ENCODE measurements at regions not wholly inside any gene's neighbourhood (a gene's known extent, or its start where the extent isn't known, plus 50 kb on each side); places are given as distances from the start of the nearest gene placed in this dataset.
"Not testable (repeated sequence)": the region's sequence is repeated elsewhere in the genome, so short reads cannot be mapped to it uniquely, and the experiment has no call there.

DNA sequence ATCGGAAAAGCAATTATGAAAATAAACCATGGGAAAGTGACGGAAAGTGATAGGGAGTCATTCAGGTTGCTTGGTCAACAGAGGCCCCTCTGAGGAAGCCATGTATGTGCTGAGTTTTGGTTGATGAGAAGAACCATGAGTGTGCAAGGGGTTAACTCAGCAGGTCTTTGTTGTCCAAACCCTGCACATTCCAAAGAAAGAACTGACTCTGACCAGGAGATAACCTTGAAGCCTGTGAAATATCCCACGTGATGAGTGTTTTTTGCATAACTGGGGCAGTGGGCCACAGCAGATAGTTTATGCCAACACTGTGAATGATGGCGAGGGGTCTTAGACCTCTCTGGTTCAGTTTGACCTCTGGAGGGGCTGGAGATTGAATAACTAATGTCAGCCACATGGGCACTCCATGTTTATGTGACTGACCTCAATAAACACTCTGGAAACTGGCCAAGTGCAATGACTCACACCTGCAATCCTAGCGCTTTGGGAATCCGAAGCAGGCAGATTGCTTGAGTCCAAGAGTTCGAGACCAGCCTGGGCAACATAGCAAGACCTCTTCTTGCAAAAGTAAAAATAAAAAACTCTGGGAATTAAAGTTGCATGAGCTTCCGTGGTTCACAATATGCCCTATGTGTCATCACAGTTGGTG lies 154.0 kb upstream of the FOXK1 start:
- TF ChIP-seq POLR2A (IDR thresholded peaks at IDR 0.05) = no peak
- TF ChIP-seq, protein P1, sequence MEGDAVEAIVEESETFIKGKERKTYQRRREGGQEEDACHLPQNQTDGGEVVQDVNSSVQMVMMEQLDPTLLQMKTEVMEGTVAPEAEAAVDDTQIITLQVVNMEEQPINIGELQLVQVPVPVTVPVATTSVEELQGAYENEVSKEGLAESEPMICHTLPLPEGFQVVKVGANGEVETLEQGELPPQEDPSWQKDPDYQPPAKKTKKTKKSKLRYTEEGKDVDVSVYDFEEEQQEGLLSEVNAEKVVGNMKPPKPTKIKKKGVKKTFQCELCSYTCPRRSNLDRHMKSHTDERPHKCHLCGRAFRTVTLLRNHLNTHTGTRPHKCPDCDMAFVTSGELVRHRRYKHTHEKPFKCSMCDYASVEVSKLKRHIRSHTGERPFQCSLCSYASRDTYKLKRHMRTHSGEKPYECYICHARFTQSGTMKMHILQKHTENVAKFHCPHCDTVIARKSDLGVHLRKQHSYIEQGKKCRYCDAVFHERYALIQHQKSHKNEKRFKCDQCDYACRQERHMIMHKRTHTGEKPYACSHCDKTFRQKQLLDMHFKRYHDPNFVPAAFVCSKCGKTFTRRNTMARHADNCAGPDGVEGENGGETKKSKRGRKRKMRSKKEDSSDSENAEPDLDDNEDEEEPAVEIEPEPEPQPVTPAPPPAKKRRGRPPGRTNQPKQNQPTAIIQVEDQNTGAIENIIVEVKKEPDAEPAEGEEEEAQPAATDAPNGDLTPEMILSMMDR (IDR thresholded peaks at IDR 0.05) = no peak

GRCh38 chr7:4531236-4531635 lies 150.9 kb upstream of the FOXK1 start:
- 60 to 67% methylated on average over 7 of the region's 7 CpGs for WGBS, 2 donors
- DNase-seq = no peak
- TF ChIP-seq POLR2A (IDR thresholded peaks at IDR 0.05) = no peak
- TF ChIP-seq, protein P1 (IDR thresholded peaks at IDR 0.05) = no peak

More for the DNA sequence above, 154.0 kb upstream of the FOXK1 start:
- H3K4me1 ChIP-seq = no peaks in the 10 kb centered on the region
- intact Hi-C loops (cut with DNase I) = no loop called here
- H3K4me3 ChIP-seq = no peak overlapping the region
- H3K27me3 ChIP-seq = peaks cover 0 to 11% (median 0%) of the 10 kb centered on the region in 4 donors
- H3K36me3 ChIP-seq = no peaks in the 10 kb centered on the region
- H3K27ac ChIP-seq = no peak overlapping the region
- DNase-seq = no peak
- 60 to 61% methylated on average over 5 to 8 of the region's 8 CpGs for WGBS, 2 donors
- no peaks in the 10 kb centered on the region for H3K9me3 ChIP-seq

DNA sequence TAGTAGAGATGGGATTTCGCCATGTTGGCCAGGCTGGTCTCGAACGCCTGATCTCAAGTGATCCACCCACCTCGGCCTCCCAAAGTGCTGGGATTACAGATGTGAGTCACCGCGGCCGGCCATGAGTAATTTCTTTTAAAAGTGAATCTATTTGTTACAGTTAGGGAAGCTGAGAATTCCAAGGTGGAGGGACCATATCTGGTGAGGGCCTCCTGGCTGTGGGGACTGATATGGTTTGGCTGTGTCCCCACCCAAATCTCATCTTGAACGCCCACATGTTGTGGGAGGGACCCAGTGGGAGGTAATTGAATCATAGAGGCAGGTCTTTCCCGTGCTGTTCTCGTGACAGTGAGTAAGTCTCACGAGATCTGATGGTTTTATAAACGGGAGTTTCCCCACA lies 148.8 kb upstream of the FOXK1 start:
- H3K36me3 ChIP-seq; H3K27me3 ChIP-seq; H3K27ac ChIP-seq; H3K9me3 ChIP-seq; DNase-seq; H3K4me1 ChIP-seq; intact Hi-C loops (cut with DNase I); H3K4me3 ChIP-seq: not testable (repeated sequence)
- 53 to 63% methylated on average over 6 to 11 of the region's 12 CpGs for WGBS, 2 donors

More at GRCh38 chr7:4531236-4531635, 150.9 kb upstream of the FOXK1 start:
- H3K4me1 ChIP-seq = no peaks in the 10 kb centered on the region
- H3K9me3 ChIP-seq = no peaks in the 10 kb centered on the region
- intact Hi-C loops (cut with DNase I) = no loop called here
- H3K4me3 ChIP-seq = no peak overlapping the region
- H3K27ac ChIP-seq = no peak overlapping the region
- H3K27me3 ChIP-seq = no peaks in the 10 kb centered on the region
- no peaks in the 10 kb centered on the region for H3K36me3 ChIP-seq

DNA sequence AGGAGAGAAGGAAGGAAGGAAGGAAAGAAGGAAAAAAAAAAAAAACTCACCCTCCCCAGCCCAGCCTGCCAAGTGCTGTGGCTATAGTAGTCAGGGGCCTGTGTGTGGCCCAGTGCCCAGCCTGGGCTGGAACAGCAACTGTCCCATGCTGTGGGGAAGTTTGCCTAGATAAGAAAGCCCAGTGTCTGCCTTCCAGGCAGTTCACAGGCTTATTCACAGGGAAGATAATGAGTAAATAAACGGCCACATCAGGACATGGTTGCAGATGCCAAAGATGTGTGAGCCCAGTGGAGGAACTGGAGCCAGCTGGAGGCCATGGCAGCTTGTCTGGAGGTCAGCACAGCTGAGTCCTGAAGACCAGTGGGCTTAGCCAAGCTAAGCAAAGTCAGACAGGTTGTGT lies 132.4 kb upstream of the FOXK1 start:
- H3K27me3 ChIP-seq = peaks cover 0 to 18% (median 0%) of the 10 kb centered on the region in 4 donors
- H3K4me1 ChIP-seq = no peaks in the 10 kb centered on the region
- H3K36me3 ChIP-seq = no peaks in the 10 kb centered on the region
- intact Hi-C loops (cut with DNase I) = no loop called here
- TF ChIP-seq POLR2A (IDR thresholded peaks at IDR 0.05) = no peak
- TF ChIP-seq, protein P1 (IDR thresholded peaks at IDR 0.05) = no peak
- DNase-seq = no peak
- peaks cover 0 to 17% (median 0%) of the 10 kb centered on the region in 3 donors for H3K9me3 ChIP-seq
- no peak overlapping the region for H3K27ac ChIP-seq
- no peak overlapping the region for H3K4me3 ChIP-seq
- WGBS, 2 donors = 22% methylated on average over 1 of the region's 1 CpG; no CpG with 5 or more reads in 1 of the 2 donors

DNA sequence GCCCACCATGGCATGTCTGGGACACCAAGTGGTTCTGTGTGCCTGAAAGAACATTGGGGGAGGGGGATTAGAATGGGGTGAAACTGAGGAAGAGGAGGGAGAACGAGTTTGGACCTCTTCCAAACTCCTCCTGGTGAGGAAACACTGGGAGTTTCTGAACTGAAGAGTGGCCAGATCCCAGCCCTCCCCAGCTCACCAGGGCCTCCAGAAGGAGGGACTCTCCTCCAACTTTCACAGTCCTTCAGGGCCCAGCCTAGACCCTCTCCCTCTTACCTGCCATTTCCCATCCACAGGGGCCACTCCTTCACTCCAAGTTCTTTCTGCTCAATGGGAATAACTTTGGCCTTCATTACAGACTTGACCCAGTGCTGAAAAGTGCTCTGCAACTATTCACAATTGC lies 132.0 kb upstream of the FOXK1 start:
- TF ChIP-seq POLR2A (IDR thresholded peaks at IDR 0.05) = no peak
- TF ChIP-seq, protein P1 (IDR thresholded peaks at IDR 0.05) = no peak
- H3K4me3 ChIP-seq = no peak overlapping the region
- peaks cover 0 to 18% (median 0%) of the 10 kb centered on the region in 4 donors for H3K27me3 ChIP-seq
- no peak overlapping the region for H3K27ac ChIP-seq
- intact Hi-C loops (cut with DNase I) = no loop called here
- H3K9me3 ChIP-seq = peaks cover 0 to 17% (median 0%) of the 10 kb centered on the region in 3 donors
- H3K36me3 ChIP-seq = no peaks in the 10 kb centered on the region
- WGBS, 2 donors = 0 to 17% methylated on average over 1 of the region's 1 CpG
- no peak for DNase-seq
- no peaks in the 10 kb centered on the region for H3K4me1 ChIP-seq

Measured in esophagus squamous epithelium (tissue), 5 donors.